Frontal cortex (tissue), 3 donors: ENCODE measurements at regions not wholly inside any gene's neighbourhood (a gene's known extent, or its start where the extent isn't known, plus 50 kb on each side); places are given as distances from the start of the nearest gene placed in this dataset.
"Not testable (repeated sequence)": the region's sequence is repeated elsewhere in the genome, so short reads cannot be mapped to it uniquely, and the experiment has no call there.

Experiments used
- DNase-seq, 2 donors: peaks; one replicate each; pipeline ENCODE4 v3.0.0; 2012; ENCODE audit warnings: low spot score in 2 of 2
- FAIRE-seq: peaks from 2 replicates; lab custom pipeline; 2012; peaks lifted over from hg19 to GRCh38; lab: Jason Lieb, UNC
- donor health status: control.
- donor health status: control.
- donor health status: control.

- no peak for FAIRE-seq
Measured at GRCh38 chr3:81378552-81379293, 382.7 kb downstream of the GBE1 start.

DNA sequence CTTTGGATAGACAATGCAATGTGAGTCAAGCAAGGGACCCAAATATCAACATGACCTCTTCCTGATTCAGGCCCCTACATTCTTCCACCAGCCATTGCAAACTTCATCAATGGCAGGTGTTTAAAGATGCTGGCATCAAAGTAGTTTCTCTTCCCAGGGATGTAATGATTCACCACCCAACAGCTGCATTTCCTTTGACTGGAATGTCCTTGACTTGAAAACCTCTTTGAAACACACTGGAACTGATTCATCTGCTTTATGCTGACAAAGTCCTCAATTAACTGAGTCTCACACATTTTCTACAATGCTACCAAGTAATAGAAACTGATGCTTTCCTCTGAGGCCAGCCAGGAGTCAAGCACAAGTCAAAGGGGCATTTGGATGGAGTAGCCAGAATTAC, 385.5 kb downstream of the GBE1 start:
- FAIRE-seq (no peak), DNase-seq (no peak)

More at GRCh38 chr3:81378552-81379293, 382.7 kb downstream of the GBE1 start:
- no peak for DNase-seq

GRCh38 chr3:81364411-81364810, 397.0 kb downstream of the GBE1 start:
- FAIRE-seq, result no peak
- no peak for DNase-seq

- FAIRE-seq (no peak), DNase-seq (no peak)
Measured at GRCh38 chr3:81363816-81364215, 397.6 kb downstream of the GBE1 start.

DNA sequence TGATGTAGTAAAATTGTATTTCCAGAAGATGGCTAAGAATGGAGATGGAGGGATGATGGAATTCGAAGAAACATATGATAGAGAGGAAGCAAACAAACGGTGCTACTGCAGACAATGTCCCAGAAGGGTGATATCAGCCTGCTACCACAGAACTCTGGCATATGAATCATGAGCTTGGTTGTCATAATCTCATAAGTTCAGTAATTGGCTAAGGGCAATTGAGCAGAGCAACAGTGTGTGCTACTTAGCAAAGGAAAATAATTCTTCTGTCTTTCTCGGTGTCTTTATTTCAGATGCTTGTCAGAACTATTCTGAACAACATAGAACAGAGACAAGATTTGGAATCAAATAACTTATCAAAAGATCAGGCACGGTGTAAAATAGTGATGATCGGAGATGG, 407.3 kb downstream of the GBE1 start:
- no peak for DNase-seq
- no peak for FAIRE-seq

DNA sequence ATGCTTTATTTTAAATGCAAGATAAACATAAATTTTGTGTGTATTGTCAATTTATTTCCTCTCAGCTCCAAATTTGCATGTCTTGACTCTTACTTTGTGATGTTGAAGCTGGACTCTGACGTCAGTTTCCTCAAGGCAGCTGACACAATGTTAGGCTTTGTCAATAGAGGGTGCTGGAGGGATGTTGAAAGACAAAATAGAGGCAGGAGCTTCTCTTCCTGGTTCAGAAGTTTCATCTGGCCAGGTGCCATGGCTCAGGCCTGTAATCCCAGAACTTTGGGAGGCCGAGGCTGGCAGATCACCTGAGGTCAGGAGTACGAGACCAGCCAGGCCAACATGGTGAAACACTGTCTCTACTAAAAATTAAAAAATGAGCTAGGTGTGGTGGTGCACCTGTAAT, 408.6 kb downstream of the GBE1 start:
- no peak for FAIRE-seq
- DNase-seq, result no peak

DNA sequence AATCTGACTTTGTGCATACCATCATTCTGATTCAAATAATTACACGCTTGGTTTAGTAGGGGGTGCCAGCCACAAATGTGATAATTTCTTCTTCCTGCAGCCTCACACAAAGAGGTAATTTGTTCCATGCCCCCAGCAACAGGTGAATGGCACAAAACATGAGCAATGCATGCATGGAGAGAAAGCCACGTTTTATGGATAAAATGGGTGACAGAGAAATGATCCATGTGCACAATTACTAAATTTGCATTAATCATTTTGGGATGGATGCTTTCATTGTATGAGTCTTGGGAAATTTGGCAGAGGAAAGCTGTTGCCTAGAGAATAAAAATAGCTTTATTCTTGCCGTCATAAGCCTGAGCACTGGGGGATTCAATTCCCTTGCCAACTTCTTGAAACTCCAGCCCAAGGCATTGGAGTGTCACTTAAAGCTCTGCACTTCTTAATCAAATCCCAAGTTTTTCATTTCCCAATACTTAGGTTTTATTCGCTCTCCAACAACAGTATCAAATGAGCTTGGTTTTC, 411.6 kb downstream of the GBE1 start:
- FAIRE-seq, result no peak
- DNase-seq, result no peak

- DNase-seq, result no peak
- no peak for FAIRE-seq
Measured at GRCh38 chr3:81339040-81339845, 422.2 kb downstream of the GBE1 start.

DNA sequence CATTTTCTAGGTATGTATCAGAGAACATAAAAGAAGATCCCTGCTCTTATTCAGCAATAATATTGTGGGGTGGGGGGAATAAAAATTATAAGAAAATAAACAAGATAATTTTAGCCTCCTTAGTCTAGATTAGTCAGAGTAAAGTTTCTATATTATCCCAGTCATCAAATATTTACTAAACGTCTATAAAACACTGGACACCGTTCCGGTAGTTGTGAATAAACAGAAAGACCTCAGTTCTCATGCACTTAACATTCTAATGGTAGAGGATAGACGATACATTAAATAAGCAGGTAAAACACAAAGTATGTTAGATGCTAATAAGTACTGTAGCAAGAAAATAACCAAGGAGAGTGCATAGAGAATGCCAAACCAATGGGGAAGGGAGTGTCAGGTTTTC, 425.0 kb downstream of the GBE1 start:
- DNase-seq (no peak), FAIRE-seq (no peak)

DNA sequence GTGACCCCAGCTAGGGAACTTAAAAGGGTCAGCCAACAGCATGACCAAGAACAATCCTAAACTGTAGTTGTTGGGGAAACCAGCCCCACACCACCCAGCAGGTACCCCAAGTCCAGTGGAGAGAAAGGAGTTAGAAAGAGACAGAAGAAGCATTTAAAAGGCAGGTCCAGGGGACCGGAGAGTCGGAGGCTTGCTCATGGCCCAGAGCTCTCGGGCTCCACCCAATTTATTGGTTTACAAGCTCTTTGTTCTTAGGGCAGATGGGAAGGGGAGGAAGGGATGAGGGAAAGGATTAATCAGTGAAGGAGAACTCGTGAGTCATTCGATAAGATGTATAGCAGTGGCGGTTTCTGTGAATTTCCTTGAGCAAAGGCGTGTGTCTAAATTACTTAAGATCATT, 431.6 kb downstream of the GBE1 start:
- FAIRE-seq, DNase-seq: not testable (repeated sequence)

DNA sequence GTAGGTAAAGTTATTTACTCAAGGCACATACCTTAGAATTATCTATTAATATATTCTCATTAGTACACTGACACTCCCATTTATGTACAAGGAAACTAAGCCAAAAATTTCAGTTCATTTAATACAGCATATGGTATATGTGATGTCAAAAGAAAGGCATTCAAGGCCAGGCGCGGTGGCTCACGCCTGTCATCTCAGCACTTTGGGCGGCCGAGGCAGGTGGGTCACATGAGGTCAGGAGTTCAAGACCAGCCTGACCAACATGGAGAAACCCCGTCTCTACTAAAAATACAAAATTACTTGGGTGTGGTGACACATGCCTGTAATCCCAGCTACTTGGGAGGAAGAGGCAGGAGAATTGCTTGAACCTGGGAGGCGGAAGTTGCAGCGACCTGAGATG, 435.2 kb downstream of the GBE1 start:
- DNase-seq (no peak), FAIRE-seq (no peak)

GRCh38 chr3:81320862-81321261, 440.6 kb downstream of the GBE1 start:
- no peak for DNase-seq

DNA sequence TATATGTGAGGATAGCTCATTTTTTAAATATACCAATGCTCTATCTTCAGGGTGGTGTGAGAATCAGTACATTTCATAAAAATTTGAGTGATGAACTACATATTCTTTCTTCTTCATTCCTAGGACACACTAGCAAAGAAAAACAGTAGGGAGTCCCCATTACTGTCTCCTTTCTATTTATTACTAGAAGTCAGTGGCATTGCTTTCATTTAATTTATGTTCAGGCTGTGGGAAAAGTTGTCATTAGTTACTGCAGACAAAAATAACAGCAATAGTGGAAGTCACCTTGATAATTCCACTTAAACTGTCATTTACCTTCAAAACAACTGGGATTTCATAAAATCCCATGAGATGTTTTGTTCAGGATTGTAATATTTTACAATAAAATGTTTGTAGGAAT, 446.4 kb downstream of the GBE1 start:
- DNase-seq, result no peak

More at GRCh38 chr3:81320862-81321261, 440.6 kb downstream of the GBE1 start:
- FAIRE-seq, result no peak

DNA sequence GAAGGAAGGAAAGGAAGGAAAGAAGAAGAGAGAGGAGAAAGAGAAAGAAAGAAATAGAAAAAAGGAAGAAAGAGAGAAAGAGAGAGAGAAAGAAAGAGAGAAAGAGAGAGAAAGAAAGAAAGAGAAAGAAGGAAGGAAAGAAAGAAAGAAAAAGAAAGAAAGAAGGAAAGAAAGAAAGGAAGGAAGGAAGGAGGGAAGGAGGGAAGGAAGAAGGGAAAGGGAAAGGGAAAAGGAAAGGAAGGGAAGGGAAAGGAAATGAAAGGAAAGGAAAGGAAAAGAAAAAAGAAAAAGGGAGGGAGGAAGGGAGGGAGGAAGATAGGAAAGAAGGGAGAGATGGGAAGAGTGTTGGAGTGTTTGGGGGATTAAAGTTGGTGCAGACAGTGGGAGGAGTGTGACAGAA, 450.1 kb downstream of the GBE1 start:
- no peak for FAIRE-seq
- DNase-seq, result no peak

More for the DNA sequence above, 446.4 kb downstream of the GBE1 start:
- FAIRE-seq, result no peak

- FAIRE-seq, result no peak
- no peak for DNase-seq
Measured at GRCh38 chr3:81308306-81308705, 453.1 kb downstream of the GBE1 start.

DNA sequence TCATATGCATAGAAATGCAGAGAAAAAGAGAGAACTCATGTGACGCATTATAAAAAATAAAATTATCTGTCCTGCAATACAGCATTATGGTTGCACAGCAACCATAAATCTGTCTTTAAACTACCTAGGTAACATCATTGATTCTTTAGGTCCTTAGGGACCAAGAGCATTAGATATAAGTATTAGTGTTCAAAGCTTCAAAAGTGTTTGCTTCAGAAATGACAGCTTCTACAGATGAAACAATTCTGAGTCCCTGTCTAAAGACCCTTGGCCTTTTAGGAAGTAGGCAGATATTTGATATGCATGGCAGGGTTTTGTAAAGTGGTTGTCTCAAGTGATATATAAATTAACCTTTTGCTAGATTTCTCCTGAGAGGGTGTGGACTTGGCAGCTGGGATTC, 454.2 kb downstream of the GBE1 start:
- FAIRE-seq (no peak), DNase-seq (no peak)

GRCh38 chr3:81303321-81303720, 458.1 kb downstream of the GBE1 start:
- no peak for DNase-seq
- FAIRE-seq, result no peak

- DNase-seq, result peak; percentile 10 to 54
- FAIRE-seq, result no peak
Measured at GRCh38 chr3:81302045-81302444, 459.4 kb downstream of the GBE1 start.

- FAIRE-seq, result no peak
- DNase-seq, result no peak
Measured at GRCh38 chr3:81301230-81301629, 460.2 kb downstream of the GBE1 start.

DNA sequence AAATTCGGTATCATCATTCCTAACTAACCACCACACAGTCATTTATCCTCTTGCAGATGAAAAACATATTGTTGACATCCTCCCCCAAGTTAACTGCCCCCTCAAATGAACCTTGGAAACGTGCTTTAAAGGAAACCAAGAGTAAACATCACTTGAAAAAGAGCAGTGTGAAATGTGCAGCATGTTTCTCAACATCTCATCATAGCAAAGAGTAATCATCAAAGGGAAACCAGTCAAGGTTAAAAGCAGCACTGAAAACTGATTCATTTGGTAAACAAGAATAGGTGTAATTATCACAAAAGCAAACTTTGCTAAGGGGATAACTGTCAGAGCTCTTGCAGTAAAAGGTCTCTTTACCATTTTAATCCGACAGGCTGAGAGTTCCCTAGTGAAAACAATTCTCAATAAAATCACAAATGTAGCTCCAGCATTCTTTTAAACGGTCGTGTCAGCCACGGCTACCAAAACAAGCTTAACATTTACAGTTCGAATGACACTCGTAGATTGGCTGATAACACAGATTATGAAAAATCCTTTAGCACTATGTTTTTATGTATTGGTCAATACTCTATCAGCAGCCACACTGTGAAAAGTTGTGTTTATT, 461.0 kb downstream of the GBE1 start:
- FAIRE-seq (no peak), DNase-seq (no peak)

GRCh38 chr3:81299481-81299880, 462.0 kb downstream of the GBE1 start:
- FAIRE-seq (no peak), DNase-seq (no peak)
